Anterior cingulate cortex (tissue), 58 donors: ENCODE measurements at regions not wholly inside any gene's neighbourhood (a gene's known extent, or its start where the extent isn't known, plus 50 kb on each side); places are given as distances from the start of the nearest gene placed in this dataset.
A peak's percentile ranks its signal among the peaks of the same experiment; 100 is the strongest.
"Not testable (repeated sequence)": the region's sequence is repeated elsewhere in the genome, so short reads cannot be mapped to it uniquely, and the experiment has no call there.

ENCODE experiments used
- DNase-seq, 58 donors: peaks; one replicate each; lab custom pipeline; 2025; lab: John Stamatoyannopoulos, UW

- DNase-seq = not testable (repeated sequence)
These were observed 99.2 kb downstream of the ZNF100 start for GRCh38 chr19:21668072-21668773.

- no peak for DNase-seq
These were observed 111.7 kb downstream of the ZNF100 start for GRCh38 chr19:21655540-21656126.

DNA sequence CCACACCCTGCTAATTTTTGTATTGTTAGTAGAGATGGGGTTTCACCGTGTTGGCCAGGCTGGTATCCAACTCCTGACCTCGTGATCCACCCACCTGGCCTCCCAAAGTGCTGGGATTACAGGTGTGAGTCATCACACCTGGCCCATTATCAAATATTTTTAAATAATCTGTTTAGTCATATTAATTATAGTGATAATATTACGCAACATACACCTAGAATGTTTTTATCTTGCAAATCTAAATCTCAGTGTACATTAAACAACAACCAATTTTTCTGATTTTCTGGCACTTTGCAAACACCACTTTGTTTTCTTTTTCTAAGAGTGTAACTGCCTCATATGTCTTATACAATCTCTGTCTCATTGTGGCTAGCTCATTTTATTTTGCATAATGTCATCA, 115.9 kb downstream of the ZNF100 start:
- DNase-seq = not testable (repeated sequence)

GRCh38 chr19:21638776-21639175, 128.6 kb downstream of the ZNF100 start:
- DNase-seq = no peak

DNA sequence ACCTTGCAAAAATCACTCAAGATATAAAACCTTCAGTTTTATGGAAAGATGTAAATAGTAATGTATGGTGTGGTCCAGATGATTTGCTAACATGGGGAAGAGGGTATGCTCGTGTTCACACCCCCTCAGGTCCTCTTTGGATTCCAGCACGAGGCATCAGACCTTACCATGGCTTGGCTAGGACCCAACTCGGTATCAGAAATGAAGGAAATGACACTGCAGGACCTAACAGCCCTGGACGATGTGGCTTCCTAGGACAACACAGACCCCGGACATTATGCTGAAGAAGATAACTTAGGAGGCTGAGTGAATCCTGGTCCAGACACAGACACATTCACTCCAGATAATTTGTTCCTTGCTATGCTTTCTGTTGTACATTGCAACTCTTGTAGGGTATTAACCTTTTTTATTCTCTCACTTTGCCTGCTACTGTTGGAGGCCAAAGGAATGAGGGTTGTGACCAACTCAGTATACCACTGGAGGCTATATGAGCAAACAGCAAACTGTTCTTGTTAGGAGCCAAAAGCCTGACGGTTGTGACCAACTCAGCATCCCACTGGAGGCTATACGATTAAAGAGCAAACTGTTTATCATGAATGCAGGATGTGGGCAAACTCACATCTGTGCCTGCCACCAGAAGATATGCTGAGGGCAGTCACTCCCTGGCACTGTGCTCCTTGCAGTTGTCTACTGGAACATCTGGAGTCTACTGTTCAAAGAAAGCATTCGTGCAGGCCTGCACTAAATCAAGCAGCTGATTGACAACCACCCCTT, 121.7 kb downstream of the ZNF429 start:
- no peak for DNase-seq

DNA sequence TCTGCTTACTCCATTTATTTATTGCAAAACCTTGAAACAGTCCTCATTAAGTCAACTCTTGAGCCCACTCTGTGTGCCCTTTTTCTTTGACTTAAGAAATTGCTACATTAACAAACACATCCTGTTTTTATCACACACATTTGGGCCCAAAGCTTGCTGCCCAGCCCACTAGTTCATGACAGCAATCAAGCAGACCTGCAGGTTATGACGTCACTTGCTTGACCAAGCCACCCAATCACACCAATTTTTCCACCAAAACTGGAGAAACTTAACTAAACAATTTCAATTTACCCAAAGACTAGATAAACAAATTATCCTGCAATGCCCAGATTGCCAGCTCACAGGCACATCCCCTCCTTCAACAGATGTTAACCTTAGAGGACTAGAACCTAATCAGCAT, 120.7 kb downstream of the ZNF429 start:
- no peak for DNase-seq

DNA sequence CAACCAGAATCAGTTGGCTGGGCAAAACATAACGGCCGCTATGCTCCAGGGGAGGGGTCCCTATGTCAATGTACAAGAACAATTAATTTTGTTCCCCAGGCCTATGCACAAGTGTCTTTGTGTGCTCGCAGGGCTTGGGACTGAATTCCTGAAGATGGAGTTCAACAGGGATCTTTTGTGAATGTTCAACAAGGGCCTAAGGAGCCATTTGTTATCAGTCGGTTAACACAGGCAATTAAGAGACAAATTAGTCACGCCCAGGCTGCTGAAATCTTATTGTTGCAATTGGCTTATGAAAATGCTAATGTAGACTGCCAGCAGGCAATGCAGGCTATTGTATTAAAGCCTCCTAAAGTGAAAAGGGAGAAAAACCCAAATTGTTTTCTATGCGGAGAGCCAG, 117.5 kb downstream of the ZNF429 start:
- no peak for DNase-seq

DNA sequence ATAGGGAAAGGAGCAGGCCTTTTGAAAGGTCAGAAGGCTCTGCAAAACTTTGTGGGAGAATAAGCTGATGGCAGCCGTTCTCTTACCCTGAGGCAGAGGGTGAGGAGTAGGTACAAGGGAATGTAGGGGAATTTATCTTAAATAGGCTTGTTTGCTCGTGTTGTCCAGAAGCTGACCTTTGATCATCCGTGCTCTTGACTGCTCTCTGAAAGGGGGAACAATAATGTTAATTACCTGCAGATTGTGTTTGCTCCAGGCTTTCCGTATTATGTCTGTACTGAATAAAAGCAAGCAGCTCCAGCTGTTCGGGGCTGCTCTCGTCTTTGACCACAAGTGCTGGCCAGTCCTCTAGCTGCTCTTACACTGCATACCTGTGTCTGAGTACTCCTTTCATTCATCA, 116.3 kb downstream of the ZNF429 start:
- no peak for DNase-seq

DNA sequence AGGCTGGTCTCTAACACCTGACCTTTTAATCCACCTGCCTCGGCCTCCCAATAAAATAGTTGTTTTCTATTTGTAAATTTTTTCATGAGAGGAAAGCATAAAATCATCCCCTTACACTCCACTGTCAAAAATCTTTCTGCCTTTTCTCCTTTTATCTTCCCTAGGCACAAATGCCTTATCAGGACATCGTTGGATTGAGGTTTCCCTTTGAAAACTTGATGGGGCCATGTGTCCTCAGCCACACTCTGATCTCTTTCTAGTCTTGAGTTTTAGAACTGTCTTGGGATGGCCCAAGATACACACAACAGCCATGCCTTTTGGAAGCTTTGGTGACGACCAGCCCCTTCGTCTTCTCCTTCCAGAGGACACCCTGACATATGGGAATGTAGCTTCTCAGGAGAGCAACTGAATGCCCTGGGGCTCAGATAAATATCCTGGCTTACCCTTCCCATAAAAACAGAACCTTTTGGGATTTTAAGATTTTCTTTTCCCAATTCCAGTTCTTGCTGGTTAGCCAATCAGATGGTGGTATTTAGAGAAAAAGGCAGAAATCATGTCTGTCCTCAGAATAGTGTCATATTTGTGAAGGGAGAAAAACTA, 112.4 kb downstream of the ZNF429 start:
- DNase-seq = no peak

GRCh38 chr19:21614776-21615175, 109.4 kb downstream of the ZNF429 start:
- DNase-seq = not testable (repeated sequence)

- DNase-seq = not testable (repeated sequence)
These were observed 107.8 kb downstream of the ZNF429 start for GRCh38 chr19:21613201-21613600.

- DNase-seq = no peak
These were observed 107.0 kb downstream of the ZNF429 start for GRCh38 chr19:21612403-21612872.

DNA sequence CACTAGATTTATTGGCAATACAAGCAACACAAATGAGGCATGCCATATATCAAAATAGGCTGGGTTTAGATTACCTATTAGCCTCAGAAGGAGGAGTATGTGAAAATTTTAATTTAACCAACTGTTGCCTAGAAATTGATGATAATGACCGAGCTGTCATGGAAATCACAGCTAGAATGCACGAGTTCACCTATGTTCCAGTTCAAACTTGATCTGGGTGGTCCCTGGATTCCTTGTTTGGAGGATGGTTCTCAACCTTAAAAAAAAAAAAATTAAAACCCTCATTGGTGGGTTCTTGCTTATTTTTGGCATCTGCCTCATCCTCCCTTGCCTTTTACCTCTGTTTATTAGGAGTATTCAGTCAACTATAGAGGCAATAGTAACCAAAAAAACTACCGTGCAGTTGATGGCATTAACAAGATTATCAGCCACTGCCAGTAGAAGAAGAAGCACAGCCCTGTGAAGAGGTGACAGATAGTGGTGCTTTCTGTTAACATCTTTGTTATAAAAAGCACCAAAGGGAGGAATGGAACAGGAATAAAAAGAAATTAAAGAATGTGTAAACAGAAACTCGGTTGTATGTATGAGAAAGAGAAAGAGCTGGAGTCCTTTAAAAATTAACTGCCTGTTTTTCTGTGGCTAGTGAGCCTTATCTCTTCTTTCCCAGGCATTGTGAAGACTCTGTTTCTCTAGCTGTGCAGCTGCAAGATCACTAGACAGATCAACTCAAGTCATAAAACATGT, 106.4 kb downstream of the ZNF429 start:
- DNase-seq = no peak

- peak in 1 of 58 donors; percentile 25 for DNase-seq
These were observed 105.4 kb downstream of the ZNF429 start for GRCh38 chr19:21610787-21611186.

GRCh38 chr19:21610341-21610740, 104.9 kb downstream of the ZNF429 start:
- no peak for DNase-seq

DNA sequence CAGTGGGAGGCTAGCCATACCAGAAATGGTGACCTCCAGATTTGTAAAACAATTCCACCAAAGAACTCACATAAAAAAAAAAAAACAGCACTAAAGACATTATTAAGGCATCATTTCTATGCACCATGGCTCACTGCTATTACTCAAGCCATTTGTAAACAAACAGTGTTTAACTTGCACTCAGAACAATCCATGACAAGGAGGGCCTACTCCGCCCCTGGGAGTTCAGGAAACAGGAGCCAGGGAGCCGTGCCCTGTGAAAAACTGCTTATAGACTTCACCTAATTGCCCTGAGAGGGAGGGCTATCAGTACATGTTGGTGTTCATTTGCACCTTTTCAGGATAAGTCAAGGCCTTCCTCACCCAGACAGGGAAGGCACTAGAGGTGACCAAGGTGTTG, 103.2 kb downstream of the ZNF429 start:
- no peak for DNase-seq

DNA sequence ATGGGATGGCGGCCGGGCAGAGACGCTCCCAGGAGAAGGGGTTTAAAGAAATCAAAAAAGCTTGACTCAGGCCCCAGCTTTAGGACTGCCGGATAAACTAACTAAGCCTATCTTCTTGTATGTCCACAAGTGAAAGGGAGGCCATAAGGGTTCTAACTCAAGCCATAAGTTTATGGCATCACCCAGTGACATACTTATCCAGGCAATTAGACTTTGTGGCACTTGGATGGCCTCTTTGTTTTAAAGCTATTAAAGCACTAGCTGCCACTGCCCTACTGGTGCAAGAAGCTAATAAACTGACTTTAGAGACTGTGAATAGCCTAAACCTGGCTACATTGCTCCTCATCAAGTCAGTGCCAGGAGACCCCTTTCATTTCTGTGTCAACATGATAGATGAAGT, 102.0 kb downstream of the ZNF429 start:
- DNase-seq = no peak

DNA sequence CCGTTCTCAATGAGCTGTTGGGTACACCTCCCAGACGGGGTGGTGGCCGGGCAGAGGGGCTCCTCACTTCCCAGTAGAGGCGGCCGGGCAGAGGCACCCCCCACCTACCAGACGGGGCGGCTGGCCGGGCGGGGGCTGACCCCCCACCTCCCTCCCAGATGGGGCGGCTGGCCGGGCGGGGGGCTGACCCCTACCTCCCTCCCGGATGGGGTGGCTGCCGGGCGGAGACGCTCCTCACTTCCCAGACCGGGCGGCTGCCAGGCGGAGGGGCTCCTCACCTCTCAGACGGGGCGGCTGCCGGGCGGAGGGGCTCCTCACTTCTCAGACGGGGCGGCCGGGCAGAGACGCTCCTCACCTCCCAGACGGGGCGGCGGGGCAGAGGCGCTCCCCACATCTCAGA, 101.6 kb downstream of the ZNF429 start:
- not testable (repeated sequence) for DNase-seq

DNA sequence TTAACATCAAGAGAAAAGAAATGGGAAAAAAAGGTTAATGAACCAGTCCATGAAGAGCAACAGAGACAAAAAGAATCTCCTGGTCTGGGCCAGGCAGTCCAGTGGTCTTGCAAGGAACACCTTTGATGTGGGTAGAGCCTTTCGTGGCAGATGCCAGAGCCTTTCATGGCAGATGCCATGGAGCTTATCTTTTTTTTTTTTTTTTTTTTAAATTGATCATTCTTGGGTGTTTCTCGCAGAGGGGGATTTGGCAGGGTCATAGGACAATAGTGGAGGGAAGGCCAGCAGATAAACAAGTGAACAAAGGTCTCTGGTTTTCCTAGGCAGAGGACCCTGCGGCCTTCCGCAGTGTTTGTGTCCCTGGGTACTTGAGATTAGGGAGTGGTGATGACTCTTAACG, 100.9 kb downstream of the ZNF429 start:
- not testable (repeated sequence) for DNase-seq

GRCh38 chr19:21604951-21605476, 99.6 kb downstream of the ZNF429 start:
- no peak for DNase-seq
